NCI-H82 (cell line): ENCODE measurements at regions not wholly inside any gene's neighbourhood (a gene's known extent, or its start where the extent isn't known, plus 50 kb on each side); places are given as distances from the start of the nearest gene placed in this dataset.
A peak's percentile ranks its signal among the peaks of the same experiment; 100 is the strongest.

Experiments
- DNase-seq: peaks from one replicate; lab custom pipeline; 2025; lab: John Stamatoyannopoulos, UW

DNA sequence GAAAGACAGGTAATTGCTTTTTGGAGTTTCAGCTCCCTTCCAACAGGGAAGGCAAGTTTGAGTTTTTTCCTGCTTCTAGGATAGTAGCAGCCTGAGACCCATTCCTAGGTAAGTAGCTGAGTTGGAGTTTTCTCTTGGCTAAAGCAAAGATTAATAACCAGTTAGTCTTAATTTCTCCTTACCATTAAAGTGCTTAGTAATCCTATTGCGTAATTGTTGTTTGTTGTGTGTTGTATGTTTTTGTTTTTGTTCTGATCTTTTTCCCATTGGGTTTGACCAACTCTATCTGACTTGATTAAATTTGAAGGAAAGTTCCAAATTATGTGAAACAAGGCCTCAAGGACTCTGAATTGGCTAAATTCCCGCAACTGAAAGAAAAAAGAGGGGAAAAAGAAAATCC is 83.5 kb downstream of the TBX22 start:
- no peak for DNase-seq

- DNase-seq: no peak
Measured at GRCh38 chrX:80120335-80120734, 105.8 kb downstream of the TBX22 start.

DNA sequence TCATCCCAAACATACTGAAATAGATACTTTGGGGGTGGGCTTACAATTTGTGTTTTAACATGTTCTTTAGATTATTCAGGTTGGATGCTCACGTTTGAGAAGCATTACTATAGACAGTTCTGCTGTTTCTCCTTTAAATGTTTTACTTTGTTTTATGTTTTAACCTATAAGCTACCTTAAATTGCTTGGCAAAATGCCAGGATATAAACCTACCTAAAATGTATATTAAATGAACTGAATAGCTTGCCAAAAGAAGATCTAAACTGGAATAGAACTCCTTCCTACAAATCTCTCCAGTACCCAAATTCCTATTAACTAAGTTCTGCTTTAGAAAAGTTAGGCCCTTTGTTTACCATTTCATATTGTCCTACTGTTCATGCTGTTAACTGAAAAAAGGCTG is 124.4 kb downstream of the TBX22 start:
- DNase-seq: no peak

GRCh38 chrX:80139564-80139963 is 125.0 kb downstream of the TBX22 start:
- DNase-seq: no peak

- no peak for DNase-seq
Measured at GRCh38 chrX:80170581-80170980, 156.0 kb downstream of the TBX22 start.

- DNase-seq: no peak
Measured at GRCh38 chrX:80173261-80173660, 158.7 kb downstream of the TBX22 start.

GRCh38 chrX:80174925-80175574 is 160.5 kb downstream of the TBX22 start:
- no peak for DNase-seq

DNA sequence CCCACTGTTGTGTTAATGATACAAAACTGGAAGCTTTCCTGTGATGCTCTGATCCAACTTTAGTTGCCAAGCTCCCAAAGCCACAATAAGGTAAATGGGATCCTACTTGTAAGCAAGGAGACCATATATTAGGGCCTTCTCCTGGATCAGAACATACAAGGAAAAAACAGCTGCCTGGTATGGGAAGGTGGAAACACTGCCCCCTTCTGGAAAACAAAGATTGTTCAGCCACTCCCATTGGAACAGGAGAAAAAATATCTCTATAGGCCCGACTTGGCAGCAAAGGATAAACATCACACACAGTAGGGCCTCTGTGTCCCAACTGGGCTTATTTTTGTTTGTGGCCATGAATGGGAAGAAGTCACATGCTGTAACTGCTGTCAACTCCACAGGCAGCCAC is 166.5 kb downstream of the TBX22 start:
- DNase-seq: no peak

- no peak for DNase-seq
Measured at GRCh38 chrX:80184854-80185253, 170.3 kb downstream of the TBX22 start.

DNA sequence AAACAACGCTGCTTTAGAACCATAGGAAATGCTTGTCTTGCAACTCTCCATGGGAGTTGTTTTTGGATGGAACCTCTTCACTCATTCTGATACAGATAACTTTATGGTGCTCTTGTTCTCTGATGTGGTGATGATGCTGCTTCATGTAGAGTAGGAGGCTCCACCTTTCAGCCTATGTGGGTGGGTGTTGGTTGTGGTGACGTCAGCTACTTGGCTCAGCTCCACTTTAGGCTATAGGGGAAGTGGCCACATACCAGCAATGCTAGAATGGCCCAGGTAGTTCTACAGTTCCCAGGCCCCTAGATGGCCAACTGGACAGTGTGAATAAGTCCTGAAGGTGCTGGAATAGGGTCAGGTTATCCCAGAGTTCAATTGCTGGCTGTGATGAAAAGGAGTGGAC is 192.1 kb downstream of the TBX22 start:
- no peak for DNase-seq

- DNase-seq: no peak
Measured at GRCh38 chrX:80207327-80207726, 192.8 kb downstream of the TBX22 start.

DNA sequence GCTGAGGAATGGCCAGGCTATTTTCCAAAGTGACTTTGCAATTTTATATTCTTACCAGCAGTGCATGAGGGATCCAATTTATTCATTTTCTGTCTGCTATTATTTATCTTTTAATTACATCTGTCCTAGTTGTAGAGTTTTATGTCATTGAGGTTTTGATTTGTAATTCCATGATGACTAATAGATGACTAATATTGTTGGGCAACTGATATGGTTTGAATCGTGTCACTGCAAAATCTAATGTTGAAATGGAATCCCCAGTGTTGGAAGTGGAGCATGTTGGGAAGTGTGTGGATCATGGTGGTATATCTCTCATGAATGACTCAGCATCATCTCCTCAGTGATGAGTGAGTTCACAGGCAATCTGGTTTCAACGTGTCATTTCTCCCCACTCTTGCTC is 201.5 kb downstream of the TBX22 start:
- no peak for DNase-seq

DNA sequence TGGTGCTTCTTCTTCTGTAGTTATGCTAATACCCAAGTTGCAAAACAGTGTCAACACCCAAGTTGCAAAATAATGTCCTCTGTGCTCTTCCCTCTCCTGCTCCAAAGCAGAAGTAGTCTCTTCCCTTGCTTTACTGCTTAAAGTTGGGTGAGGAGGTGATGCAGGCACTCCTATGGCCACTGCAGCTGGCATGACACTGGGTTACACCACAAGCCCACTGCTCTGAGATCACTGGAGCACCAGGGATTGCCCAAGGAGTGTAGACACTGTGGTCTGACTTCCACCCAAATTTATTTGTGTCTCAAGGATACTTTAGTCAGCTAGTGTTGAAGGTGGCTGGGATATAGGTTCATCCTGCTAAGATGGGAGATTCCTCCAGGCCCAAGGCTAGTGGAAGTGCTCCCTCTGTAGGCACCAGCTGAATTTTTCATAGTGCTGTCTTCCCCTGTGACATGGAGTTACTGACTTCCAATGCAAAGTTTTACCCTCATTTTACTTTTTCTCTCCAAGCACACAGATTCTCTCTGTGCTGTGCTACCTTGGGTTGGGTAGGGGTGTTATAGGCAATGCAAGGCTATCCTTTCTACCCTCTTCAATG is 196.2 kb upstream of the TENT5D start:
- peak; percentile 3 for DNase-seq

GRCh38 chrX:80229626-80230025 is 190.6 kb upstream of the TENT5D start:
- DNase-seq: no peak

DNA sequence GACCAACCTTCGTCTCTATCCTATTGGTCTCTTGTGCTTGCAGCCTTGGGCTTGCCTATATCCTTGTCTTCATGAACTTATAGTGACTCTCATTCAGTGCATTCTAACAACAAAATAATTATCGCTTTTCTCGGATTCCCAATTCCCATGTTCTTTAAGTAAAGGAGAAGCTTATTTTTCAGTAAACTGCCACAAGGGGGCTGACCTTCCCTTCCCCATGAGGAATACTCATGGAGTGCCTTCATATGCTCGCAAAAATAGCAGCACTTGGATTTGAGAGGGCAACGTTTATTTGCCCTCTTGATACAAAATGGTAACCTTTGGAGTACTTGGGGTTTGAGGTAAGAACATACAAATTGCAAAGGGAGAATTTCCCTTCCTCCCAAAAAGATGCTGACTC is 183.2 kb upstream of the TENT5D start:
- DNase-seq: peak; percentile 51

GRCh38 chrX:80246271-80246670 is 174.0 kb upstream of the TENT5D start:
- peak; percentile 0 for DNase-seq

DNA sequence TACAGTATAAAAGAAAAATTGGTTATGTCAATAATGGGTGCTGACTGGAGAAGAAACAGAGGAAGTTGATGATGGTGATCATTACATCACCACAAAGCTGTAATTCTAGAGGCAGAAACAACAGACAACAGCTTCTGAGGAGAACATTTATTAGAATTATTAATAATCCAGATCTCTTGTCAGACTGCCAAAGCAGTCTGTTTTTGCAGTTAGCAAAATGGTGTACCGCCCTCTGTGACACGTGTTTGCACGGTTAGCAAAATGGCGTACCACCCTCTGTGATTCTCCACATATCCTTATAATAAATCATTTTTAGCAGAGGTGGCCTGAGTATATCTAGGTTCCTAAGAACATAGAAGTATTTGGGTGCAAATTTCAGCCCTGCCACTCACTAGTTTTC is 154.0 kb upstream of the TENT5D start:
- DNase-seq: no peak

GRCh38 chrX:80266979-80267378 is 153.3 kb upstream of the TENT5D start:
- DNase-seq: no peak

GRCh38 chrX:80267790-80268189 is 152.5 kb upstream of the TENT5D start:
- DNase-seq: no peak

- DNase-seq: no peak
Measured at GRCh38 chrX:80282535-80282934, 137.7 kb upstream of the TENT5D start.

GRCh38 chrX:80285131-80285773 is 135.0 kb upstream of the TENT5D start:
- peak; percentile 73 for DNase-seq

DNA sequence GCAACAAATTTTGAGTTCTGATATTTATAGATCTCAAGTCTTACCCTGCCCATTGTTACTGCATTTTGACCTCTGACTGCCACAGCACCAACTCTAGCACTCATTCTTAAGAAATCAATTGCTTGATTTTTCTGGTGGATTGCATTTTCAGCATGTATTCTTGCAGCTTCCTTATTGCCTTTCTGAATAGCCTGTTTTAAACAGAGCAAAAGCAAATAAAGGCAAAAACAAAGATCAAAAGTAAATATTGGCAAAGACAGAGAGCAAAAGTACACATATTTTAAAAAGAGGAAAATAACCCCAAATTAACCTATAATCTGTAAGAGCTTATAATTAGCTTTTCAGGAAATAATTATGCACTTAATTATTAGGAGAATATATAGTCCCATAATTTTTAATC is 129.4 kb upstream of the TENT5D start:
- no peak for DNase-seq

DNA sequence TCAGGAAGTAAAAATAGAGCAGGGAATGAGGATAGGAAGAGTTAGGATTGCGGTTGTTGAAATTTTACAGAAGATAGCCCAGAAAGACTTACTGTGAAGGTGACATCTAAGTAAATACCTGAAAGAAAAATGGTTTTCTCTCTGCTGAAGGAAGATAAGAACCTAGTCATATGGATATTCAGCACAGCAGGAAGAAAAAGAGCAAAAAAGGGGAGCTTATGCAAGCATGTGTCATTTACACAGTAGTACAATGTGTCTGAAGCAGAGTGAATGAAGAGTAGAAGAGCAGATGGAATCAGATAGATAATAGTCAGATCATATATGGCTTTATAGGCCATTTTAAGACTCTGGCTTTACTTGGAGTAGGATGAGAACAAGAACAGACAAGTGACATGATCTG is 126.9 kb upstream of the TENT5D start:
- DNase-seq: no peak

GRCh38 chrX:80306007-80306406 is 114.2 kb upstream of the TENT5D start:
- no peak for DNase-seq
